Fibroblast of mammary gland (primary cell): ENCODE measurements at regions not wholly inside any gene's neighbourhood (a gene's known extent, or its start where the extent isn't known, plus 50 kb on each side); places are given as distances from the start of the nearest gene placed in this dataset.

Experiments used
- DNase-seq: peaks from one replicate; pipeline ENCODE4 v3.0.0-alpha.2; 2010; ENCODE audit warnings: low read depth
- H3K4me3 ChIP-seq: 2 replicates; pipeline ENCODE4 v1.5.1; 2011; ENCODE audit warnings: low read depth, mild to moderate bottlenecking, low read length, moderate library complexity; ENCODE audit not compliant: control insufficient read depth
- CTCF ChIP-seq: conservative IDR thresholded peaks from 2 replicates; pipeline ENCODE4 v1.5.1; 2011; ENCODE audit warnings: low read depth, low read length, inconsistent platforms; ENCODE audit not compliant: control insufficient read depth, insufficient read depth

GRCh38 chr14:58760121-58760520 lies 122.4 kb downstream of the DACT1 start:
- TF ChIP-seq CTCF = no peak
- no peak for DNase-seq
- no peak overlapping the region for H3K4me3 ChIP-seq

- TF ChIP-seq CTCF = no peak
- no peak for DNase-seq
- H3K4me3 ChIP-seq = no peak overlapping the region
These were observed 124.9 kb downstream of the DACT1 start for GRCh38 chr14:58762629-58763028.

- DNase-seq = no peak
- no peak overlapping the region for H3K4me3 ChIP-seq
- no peak for TF ChIP-seq CTCF
These were observed 125.4 kb downstream of the DACT1 start for GRCh38 chr14:58763210-58763609.

GRCh38 chr14:58765418-58765831 lies 127.7 kb downstream of the DACT1 start:
- no peak overlapping the region for H3K4me3 ChIP-seq
- no peak for TF ChIP-seq CTCF
- no peak for DNase-seq

- no peak for TF ChIP-seq CTCF
- no peak overlapping the region for H3K4me3 ChIP-seq
- DNase-seq = no peak
These were observed 128.1 kb downstream of the DACT1 start for GRCh38 chr14:58765843-58766242.

GRCh38 chr14:58769011-58769643 lies 131.4 kb downstream of the DACT1 start:
- no peak for DNase-seq
- no peak overlapping the region for H3K4me3 ChIP-seq
- no peak for TF ChIP-seq CTCF

- no peak for DNase-seq
- no peak overlapping the region for H3K4me3 ChIP-seq
- TF ChIP-seq CTCF = no peak
These were observed 132.0 kb downstream of the DACT1 start for GRCh38 chr14:58769771-58770170.
